Myocyte (in vitro differentiated cells): ENCODE measurements at regions not wholly inside any gene's neighbourhood (a gene's known extent, or its start where the extent isn't known, plus 50 kb on each side); places are given as distances from the start of the nearest gene placed in this dataset.

ENCODE experiments used
- DNase-seq: peaks from one replicate; pipeline ENCODE4 v3.0.0-alpha.2; 2012; ENCODE audit warnings: low read depth

DNA sequence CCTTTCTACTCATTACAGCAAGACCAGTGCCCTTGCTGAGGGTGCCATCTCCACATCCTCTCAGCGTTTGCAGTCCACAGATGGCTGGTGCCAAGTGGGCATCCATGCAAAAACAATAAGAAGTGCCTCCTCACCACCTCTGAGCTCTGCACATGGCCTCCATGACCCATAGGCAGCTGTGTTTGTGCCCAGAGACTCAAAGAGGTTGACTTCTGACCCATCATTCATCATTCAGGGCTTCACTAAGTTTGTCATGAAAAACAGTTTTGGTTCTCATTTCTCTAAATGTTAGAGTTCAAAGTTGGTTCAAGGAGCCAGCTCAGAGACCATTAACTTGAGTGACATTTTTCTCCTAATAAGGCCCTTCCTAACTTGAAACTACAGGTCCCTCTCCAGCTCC, 512.6 kb upstream of the MAP3K7 start:
- no peak for DNase-seq

DNA sequence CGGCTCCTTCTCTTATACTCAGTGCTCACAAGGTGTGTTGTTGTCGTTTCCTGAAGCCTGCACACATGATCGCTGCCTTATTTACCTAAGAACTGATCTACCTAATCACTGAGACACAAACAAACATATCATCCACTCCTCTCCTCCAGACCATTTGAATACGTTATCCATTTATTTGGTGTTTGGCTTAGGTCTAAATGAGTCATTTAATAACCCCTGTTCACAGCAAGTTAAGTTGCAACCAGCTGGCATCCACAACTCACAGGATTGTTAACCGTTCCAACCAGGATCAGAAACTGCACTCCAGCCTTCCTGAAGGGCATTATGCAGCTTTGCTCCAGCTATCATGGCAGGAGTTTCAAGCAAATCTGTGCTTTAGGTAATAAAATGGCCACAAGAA, 511.1 kb upstream of the MAP3K7 start:
- DNase-seq, result no peak

DNA sequence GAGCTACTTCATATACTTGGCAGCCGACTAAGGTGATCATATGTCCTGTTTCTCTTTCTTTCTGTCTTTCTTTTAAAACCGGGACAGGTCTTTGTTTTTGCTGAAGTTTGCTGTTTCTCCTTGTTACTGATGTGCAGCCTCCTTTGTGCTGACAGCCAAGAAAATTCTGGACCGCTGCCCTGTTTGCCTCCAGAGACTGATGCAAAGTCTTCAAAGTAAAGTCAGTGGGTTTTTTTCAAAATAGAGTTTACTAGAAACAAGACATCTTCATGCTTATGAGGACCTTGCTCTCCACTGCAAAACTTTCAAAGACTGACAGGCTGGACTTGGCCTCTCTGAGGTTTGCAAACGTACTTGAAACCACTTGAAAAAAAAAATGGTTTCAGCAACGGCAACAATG, 510.5 kb upstream of the MAP3K7 start:
- DNase-seq, result no peak

DNA sequence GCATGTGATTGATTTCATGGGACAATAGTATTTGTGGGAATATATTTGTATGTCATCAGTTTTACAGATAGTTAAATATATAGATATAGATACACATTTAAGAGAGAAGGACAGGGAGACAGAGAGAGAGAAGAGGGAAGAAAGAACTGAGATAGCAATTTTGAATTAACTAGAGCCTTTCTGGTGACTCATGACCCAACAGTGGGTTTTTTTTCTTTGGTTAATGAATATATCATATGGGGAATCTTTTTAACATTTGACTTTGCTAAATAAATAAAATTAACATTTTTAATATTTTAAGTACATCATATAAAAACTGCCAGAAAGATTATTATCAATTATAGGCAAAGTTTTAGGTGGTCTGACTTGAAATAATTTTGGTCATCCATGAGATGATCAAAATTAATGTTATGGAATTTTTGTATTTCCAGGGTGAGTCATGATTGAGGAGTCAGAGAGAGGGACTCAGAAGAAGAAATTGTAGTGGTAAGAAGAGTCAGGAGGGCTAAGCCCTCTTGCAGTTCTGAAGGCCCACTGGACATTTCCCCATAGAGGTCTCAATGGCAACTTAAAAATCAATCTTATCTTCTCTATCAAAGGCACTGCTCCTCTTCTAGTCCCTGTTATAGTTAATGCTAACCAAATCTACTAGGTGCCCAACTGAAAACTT, 508.1 kb upstream of the MAP3K7 start:
- DNase-seq, result no peak

DNA sequence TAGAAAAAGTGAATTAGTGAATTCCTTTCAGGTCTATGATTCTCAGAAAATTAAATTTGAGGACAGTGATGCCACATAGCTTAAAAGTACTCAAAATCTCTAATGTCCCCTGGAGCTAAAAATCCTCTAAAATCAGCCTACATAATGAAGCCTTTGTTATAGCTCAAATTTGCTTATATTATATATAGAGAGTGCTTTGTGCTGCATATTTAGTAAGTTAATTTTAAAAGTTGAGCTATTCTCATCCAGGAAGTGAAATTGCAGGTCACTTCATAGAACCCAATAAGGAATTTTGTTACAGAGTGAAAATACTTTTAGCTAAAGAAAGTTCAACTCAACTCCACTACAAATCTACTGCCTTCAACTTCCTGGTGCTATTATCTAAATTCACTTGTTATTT, 507.5 kb upstream of the MAP3K7 start:
- no peak for DNase-seq

DNA sequence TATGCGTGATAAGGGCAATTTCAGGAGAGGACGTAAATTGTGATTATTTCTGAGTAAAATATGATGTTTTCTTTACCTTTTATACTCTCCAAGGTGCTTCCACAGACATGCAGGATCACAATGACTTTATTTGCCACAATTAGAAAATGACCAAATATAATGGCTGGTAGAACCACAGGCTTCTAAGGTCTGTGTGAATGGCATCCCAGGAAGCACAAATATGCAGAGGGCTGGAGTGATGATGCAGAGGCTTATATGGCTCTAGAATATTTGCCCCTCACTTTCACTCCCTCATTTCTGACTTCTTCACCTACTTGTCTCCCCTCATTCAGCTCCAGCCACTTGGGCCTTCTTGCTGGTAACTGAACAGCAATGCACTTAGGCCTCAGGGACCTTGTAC, 502.1 kb upstream of the MAP3K7 start:
- DNase-seq, result peak; percentile 8

DNA sequence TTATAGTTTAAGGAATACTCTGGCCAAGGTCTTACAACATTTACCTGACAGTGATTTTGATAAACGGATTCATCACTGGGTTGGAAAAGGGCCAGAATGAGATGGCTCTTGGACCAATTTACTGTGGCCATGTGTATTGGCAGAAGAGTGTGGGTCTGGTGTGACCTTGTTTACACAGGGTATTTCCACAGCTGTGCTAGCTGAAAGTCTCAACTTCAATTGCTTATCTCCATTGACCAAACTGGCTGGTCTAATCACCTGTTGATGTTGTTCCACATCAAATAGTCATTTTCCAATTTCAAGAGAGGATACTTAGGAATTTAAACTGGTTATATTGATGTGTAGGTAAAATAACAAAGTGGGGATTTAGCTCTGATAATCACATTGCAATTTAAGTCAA, 501.6 kb upstream of the MAP3K7 start:
- DNase-seq, result no peak

DNA sequence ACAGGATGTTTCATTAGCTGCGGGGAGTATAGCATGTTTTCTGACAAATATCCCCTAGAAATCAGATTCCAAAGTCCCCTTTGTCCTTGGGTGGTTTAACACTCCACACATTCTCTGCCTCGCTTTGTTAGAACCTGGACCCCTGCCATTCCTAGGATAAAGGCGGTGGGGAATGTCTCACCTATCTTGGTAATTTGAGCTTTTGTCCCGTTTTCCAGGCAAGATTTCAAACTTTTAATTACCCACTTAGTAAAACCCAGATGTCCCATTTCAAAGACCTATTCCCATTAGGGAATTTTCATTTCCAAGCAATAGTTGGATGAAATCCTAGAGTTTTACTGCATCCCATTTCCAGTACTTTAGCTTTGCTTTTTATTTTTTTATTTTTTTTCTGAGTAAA, 501.0 kb upstream of the MAP3K7 start:
- DNase-seq, result no peak

DNA sequence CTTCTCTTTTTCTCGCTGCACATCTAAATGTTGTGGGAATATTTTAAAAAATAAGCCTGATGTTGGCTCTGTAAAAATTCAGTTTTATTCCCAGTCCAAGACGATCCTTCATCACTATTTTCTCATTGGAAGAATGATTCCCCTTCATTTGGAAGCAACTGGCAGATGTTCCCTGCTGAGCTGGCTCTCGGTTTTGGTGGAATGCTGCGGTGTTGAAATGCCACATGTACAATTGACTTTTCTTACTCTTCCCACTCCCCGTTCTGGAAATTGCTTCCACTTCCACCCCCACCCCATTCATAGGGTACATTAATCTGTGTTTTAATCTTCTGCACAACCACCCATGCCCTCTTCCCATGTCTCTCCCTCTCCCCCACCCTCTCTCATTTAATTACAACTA, 496.3 kb upstream of the MAP3K7 start:
- peak; percentile 30 for DNase-seq

DNA sequence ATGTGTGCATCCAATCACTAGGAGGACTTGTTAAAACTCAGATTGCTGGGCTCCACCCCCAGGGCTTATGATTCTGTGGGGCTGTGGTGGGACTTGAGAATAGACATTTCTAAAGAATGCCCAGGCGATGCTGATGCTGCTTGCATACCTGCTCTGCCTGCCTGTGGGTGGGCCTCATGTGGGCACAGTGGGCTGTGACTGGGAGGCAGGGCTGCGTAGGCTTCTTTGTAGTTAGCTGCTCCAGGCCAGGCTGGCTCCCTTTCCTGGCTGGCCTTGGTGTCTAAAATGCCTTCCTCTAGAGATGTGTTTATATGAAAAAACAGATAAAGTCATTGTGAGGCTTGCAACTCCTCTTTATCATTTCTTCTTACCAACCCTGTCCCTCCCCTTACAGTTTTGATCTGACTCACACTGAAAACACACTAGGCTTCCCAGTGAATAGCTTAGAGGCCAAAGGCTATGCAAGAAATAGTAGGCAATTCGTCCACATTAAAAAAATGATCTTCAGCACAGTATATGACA, 495.5 kb upstream of the MAP3K7 start:
- DNase-seq, result no peak

DNA sequence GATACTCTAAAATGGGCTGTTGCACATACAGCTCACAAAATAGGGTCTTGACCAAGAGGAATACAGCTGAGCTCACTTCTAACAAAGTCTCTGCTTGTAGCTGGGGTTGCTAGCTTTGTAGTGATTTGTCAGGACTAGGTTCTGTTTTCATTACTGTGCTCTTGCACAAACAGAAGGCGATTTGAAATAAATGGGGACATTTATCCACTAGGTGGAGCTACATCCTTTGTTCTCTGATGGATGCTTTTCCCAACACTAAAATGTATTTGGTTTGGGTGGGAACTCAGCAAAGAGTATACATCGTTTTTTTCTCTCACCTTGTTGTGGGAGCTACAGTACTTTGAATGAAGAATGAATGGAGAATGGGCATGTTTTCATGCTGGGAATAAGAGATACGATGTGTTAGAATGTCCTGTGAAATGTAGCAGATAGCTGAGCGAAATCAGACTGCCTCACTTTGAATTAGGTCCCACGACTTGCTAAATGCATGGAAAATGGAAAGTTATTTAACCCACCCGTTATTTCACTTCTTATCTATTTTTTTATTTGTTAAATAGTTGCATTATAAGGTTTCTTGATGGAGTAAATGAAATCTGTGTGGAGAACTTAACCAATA, 494.7 kb upstream of the MAP3K7 start:
- peak; percentile 61 for DNase-seq

DNA sequence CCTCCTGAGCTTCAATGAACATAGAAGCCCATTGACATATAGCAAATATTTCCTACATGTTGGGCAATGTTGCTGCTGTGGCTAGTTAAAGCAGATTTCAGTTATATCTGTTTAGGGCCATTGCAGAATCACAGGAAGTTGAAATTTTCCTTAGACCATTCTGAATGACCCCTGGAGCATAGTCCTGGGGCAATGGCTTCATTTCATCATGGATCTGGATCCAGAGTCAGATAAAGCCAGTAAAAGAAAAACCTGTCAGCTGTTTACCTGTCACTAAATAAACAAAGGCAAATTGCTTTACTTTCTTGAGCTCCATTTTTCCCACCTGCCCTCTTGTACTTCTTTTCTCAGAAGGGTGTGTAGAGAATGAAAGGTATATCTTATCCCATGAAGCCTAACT, 494.0 kb upstream of the MAP3K7 start:
- DNase-seq, result no peak

DNA sequence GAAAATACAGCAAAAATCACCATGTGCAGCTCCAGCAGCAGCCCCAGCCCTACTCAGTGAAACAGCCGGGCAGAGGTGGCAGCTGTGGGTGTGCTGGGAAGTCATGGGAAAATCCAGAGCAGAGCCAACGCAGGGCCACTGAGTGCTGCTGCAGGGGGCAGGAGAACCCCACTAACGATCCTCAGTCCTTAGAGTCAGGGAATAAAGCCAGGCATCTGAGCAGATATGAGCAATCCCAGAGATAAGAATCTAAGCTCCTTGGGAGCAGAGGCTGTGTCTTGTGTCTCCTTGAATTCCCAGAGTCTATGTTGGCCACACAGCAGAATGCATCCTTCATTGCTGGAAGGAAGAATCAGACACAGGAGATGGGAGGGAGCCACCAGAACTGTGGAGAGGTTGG, 493.1 kb upstream of the MAP3K7 start:
- DNase-seq, result no peak

DNA sequence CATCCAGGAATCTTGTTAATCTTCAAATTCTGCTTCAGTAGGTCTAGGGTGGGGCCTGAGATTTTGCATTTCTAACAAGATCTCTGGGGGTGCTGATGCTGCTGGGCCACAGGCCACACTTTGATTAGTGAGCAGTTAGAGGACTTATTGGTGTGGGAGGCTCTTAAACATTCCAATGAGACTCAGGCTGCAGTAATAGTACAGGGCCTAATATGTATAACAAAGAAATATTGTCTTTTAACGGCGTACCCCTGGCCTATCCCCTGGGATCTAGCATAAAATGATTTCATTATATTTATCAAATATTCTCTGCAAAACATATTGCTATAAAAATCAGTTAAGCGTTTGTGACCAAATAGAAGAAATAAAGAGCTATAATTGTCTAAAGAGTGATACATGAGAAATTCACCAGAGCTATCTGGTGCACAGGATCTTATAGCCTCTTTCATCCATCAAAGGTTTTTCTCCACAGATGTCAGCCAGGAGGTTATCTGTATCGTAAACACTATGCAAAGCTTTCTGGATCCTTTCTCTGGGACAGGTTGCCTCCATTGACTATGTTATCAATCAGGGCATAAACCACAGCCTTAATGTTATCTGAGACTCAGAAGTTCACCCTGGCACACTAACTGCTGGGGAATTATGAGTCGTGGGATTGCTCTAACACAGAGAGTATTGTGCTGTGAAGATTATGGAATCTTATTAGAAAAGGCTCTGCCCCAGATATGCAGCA, 488.5 kb upstream of the MAP3K7 start:
- DNase-seq, result no peak

DNA sequence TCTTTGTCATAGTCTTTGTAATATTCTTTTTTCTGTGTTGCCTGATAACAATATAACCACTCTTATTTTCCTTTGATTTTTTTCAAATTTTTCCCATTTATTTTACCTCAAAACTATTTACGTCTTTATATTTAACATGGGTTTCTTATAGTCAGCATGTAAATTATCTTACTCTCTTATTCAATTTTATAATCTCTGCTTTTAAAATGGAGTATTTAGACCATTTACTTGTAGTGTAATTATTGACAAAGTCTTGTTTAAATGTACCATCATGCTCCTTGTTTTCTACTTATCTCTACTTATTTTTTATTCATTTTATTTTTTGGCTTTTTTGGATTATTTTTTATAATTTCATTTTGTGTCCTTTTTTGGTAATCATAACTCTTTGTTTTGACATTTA, 476.5 kb upstream of the MAP3K7 start:
- no peak for DNase-seq

DNA sequence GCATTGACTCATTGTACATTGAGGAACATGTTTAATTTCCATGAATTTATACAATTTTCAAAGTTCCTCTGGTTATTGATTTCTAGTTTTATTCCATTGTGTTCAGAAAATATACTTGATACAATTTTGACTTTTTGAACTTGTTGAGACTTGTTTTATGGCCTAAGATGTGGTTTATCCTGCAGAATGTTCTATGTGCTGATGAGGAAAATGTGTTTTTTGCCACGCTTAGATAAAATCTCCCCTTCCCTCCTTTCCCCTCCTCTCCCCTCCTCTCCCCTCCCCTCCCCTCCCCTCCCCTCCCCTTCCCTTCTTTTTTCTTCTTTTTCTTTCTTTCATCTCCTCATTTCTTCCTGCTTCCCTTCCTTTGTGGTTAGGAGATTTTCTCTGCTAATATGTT, 470.8 kb upstream of the MAP3K7 start:
- DNase-seq, result no peak

DNA sequence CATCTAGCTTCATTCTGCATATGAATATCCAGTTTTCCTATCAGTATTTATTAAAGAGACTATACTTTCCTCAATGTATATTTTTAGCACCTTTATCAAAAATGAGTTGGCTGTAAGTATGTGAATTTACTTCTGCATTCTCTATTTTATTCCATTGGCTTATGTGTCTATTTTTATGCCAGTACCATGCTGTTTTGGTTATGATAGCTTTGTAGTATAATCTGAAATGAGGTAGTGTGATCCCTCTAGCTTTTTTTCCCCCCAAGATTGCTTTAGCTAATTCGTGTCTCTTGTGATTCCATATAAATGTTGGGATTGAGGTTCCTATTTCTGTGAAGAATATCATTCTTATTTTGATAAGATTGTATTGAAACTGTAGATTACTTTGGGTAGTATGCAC, 469.1 kb upstream of the MAP3K7 start:
- DNase-seq, result no peak

DNA sequence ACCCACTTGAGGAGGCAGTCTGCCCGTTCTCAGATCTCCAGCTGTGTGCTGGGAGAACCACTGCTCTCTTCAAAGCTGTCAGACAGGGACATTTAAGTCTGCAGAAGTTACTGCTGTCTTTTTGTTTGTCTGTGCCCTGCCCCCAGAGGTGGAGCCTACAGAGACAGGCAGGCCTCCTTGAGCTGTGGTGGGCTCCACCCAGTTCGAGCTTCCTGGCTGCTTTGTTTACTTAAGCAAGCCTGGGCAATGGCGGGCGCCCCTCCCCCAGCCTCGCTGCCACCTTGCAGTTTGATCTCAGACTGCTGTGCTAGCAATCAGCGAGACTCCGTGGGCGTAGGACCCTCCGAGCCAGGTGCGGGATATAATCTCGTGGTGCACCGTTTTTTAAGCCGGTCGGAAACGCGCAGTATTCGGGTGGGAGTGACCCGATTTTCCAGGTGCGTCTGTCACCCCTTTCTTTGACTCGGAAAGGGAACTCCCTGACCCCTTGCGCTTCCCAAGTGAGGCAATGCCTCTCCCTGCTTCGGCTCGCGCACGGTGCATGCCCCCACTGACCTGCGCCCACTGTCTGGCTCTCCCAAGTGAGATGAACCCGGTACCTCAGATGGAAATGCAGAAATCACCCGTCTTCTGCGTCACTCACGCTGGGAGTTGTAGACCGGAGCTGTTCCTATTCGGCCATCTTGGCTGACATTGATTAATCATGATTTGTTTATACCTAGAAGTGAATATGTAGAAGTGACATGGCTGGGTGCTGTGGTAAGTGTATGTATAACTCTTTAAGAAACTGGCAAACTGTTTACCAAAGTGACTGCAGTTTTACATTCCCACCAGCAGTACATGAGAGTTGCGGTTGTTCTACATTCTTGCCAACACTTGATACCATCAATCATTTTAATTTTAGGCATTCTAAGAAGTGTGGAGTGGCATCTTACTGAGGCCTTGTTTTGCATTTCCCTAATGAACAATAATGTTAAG, 465.9 kb upstream of the MAP3K7 start:
- DNase-seq, result peak; percentile 12

DNA sequence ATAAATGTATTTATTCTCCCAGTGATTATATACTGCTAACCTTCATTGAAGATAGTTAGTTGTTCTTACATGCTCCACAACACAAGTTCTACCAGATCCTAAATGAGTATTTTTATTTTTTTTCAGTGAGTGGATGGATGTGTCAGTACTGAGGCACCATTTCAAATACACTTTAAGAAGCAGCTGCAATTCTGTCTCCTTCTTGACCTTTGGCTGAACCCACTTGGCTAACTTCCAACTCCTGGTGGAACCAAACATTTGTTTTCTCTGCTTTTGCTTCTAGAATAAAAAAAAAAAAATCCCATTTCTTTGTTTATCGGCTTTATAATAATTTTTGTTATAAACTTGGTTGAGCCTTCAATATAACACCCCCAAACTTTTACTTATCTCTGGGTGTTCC, 458.3 kb upstream of the MAP3K7 start:
- peak; percentile 41 for DNase-seq

DNA sequence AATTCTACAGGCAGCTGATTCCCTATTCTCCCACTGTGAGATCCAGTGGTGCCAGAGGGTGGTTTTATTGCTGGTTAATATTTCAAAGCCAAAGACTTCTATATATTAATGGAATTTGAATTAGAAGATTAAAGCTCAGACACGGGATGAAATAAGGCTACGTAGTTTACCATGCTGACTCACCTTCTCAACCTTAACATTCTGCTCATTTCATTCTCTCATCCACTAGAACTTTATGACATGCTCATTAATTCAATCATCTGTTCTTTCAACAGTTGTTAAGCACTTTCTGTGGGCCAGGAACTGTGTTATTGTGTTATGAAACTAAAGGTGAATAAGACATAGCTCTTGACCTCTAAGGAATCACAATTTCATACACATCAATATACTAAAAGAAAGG, 456.9 kb upstream of the MAP3K7 start:
- DNase-seq, result no peak

DNA sequence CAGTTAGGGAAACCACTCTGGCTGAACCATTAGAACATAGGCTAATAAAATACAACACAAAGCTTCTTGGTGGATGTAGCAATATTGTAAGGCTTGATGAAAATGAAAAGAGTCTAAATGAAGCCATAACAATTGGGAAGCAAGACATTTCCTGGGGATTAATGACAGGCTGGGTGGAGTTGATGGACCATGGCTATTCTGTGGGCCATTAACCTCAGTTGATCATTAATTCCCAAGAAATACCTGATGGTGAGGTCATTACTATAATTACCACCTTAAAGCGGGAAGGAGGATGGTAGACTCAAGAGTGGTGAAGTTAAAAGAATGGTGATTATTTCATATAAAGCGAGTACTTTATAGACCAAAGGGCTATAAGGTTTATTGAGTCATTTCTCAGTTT, 455.8 kb upstream of the MAP3K7 start:
- no peak for DNase-seq
